Inferior parietal cortex (tissue), 1 donor: ENCODE measurements at regions not wholly inside any gene's neighbourhood (a gene's known extent, or its start where the extent isn't known, plus 50 kb on each side); places are given as distances from the start of the nearest gene placed in this dataset.

Experiments used
- DNase-seq: peaks from one replicate; pipeline ENCODE4 v3.0.0-alpha.2; 2016; ENCODE audit errors: extremely low spot score

DNA sequence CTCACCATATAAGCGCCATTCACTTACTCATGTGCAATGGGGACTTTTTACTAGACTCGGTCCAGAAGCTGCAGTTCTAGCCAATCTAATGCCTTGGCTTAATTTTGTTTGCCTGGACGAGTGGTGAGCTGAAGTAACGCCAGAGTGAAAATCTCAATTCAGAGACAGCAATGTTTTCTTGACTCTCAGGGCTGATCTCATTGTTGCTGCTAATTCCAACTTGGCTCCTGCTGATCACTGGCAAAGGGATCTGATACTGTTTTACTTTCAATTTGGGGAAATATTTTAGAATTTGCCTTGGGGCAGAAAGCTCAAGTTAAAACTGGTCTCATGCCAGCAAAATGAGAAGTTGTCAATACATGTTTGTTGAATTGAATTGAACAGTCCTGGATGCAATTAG, 906.6 kb upstream of the CDH2 start:
- no peak for DNase-seq

DNA sequence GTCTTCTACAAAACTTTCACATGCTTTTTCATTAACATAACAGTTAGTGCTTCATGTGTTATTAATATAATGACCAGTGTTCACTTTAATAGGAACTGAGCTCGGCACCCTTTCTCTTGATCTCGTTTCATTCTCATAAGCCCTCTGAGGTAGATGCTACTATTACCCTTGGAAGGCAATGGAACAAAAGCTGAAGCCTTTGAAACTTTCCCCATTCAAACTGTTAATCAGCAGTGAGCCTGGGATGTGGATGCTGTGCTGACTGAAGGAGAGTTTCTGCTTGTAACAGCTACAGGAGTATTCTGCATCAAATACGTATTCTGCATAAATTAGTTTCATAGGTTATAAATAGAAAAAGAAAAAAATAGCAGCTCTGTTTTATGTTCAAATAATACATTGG, 904.0 kb upstream of the CDH2 start:
- no peak for DNase-seq

DNA sequence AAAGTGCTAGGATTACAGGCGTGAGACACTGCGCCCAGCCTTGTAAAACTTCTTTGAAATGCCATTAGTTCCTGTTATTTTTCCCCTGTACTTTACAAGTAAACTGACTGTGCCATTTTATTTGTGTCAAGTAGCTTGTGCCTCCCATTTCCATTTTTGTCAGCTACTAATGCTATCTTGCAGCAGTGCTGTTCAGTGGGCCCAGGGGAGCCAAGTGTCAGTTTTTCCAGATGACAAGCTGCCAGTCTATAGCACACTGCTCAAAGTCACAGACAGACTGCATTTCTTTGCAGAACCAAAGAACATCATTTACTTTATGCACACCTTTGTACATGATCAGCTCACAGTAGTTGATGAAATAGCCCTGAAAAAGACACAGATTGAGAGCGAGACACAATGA, 901.3 kb upstream of the CDH2 start:
- no peak for DNase-seq

- DNase-seq, result no peak
These were observed 900.4 kb upstream of the CDH2 start for GRCh38 chr18:29077344-29077743.

DNA sequence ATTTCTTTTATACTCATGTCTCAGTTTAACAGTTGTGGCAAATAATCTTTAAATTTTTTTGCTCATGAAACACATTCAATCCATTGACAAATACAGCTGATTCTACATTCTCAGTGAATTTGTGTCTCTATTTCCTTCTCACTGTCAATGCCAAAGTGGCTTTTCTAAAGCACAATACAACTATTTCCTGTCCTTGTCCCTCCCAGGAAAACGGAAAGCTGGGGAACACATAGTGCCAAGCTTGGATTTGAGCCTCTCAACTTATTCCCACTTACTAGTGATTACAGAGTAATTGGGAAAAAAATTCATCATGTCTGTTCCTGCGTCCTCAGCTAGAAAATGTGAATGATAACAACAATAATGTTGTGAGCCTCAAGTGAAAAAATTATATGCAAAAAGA, 899.7 kb upstream of the CDH2 start:
- no peak for DNase-seq

DNA sequence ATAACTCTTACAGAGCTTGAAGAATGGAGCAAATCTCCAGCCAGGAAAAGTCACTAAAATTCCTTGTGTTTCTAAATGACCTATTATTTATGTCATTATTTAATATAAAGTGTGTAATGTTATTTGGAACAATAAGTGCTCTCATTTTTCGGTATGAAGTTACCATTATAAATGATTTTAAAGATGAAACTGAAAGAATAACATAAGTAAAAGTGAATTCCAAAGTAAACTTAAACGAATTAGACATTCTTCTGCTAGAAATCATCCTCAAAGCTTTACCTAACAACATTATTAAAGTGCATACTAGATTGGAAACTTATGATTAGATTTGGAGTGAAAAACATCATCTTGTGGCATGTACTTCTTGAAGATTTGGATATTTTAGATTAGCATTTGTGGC, 897.2 kb upstream of the CDH2 start:
- no peak for DNase-seq

- DNase-seq, result no peak
These were observed 894.9 kb upstream of the CDH2 start for GRCh38 chr18:29071869-29072268.

GRCh38 chr18:29063346-29063745, 886.4 kb upstream of the CDH2 start:
- no peak for DNase-seq

- peak; percentile 5 for DNase-seq
These were observed 886.0 kb upstream of the CDH2 start for GRCh38 chr18:29062921-29063320.

- no peak for DNase-seq
These were observed 883.4 kb upstream of the CDH2 start for GRCh38 chr18:29060349-29060748.

DNA sequence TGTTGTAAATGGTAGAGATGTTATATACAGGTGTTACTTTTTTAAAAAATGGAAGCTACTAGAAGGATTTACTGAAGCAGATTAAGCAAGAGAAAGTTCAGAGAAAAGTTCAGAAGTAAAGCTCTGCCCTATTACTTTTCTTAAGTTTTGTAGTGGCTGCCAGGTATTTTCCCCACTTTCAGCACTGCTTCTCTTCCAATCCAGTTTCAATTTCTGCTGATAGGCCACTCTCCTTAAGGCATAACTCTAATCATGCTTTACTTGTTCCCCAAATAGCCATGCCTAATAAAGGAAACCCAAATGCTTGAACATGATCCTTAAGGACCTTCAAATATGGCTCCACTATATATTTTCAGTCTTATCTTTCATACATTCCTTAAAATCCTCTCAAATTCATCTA, 880.8 kb upstream of the CDH2 start:
- no peak for DNase-seq

GRCh38 chr18:29056800-29057199, 879.9 kb upstream of the CDH2 start:
- no peak for DNase-seq

DNA sequence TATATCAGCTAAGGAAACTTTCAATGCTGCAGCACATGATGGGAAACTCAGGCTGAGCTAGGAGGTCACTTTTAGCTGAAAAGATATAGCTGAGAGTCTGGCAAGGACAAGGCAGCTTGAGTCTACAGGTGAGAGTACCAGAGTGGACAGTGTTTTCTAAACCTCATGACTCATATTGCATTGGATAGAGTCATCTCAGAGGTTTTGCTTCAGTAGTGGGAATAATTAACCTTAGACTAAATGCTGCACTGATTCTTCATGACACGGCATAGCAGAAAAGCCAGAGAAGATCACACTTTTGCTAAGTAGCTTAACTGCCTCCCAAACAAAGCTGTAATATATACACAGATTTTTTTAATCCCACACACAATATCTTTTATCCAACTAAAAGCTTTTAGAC, 865.0 kb upstream of the CDH2 start:
- no peak for DNase-seq

DNA sequence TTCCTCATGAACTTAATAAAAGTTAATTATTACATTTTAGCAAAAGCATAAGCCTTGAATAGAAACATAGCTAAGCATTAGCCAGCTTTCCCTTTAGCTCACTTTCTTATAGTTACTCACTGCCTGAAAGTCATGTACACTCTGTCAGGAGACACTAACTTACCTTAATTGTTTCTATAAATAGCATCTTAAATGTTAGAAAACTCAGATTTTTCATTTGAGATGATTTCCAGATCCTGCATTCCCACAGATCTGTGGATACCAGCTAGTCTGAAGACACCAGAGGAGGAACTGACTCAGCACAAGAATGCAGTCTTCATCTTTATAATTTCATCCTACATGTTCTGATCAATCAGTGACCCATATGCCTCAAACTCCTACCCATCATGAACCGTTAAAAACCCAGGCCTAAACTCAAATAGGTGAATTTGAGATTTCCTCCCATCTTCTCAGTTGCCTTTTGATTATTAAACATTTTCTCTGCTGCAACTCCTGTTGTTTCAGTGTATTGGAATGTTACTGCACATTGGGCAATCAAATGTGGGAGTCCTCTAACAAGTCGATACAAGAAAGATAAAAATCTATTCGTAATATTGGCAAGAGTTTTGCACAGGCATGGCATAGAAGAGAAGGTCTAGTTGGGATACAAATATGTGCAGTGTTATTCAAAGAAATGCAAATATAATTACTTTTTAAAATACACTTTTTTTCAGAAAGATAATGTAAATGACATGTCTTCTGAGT, 857.4 kb upstream of the CDH2 start:
- DNase-seq, result no peak

- peak; percentile 45 for DNase-seq
These were observed 851.6 kb upstream of the CDH2 start for GRCh38 chr18:29028560-29028959.

GRCh38 chr18:29018976-29019375, 842.0 kb upstream of the CDH2 start:
- no peak for DNase-seq

DNA sequence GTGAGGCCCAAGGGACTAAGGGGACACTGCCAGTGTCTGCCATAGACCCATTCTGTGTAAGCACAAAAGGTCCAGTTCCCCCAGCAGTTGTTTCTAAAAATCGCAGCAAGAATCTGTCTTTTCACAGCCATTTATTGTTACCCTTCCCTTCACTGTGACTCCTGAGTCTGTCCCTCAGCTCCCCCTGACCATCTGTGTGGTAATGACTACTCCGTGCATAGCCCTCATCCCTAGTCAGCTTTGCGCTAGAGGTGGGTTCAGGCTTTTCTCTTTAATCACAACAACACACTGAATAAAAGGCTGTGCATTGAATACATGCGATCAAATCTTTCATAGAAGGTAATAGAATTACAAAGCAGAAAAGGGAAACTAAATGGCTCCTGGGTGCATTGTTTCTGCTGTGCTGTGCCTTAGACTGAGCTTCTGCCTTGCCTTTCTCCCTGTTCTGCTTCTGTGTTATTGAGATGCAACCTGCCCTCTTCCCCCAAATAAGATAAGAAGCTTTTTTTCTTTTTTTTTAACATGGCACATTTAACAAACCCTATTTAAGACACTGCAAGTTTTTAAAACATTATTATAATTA, 836.0 kb upstream of the CDH2 start:
- no peak for DNase-seq

DNA sequence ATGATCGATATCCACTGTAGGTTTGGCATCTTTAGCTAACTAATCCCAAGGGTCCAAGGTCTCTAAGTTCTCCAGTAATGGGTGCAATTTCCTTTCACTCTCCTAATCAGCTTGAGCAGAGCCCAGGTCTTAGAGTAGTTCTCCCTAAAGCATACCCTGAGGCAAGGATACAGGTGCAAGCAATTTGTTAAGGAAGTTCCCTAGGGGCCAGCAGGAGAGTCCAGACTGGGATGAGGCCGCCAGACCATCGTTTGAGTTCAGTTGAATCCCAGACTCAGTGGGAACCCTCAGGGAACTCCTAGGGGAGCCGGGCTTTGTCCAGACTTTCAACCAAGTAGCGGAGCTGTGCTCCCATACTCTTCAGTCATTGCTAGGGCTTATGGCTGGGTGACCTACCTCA, 835.4 kb upstream of the CDH2 start:
- no peak for DNase-seq

DNA sequence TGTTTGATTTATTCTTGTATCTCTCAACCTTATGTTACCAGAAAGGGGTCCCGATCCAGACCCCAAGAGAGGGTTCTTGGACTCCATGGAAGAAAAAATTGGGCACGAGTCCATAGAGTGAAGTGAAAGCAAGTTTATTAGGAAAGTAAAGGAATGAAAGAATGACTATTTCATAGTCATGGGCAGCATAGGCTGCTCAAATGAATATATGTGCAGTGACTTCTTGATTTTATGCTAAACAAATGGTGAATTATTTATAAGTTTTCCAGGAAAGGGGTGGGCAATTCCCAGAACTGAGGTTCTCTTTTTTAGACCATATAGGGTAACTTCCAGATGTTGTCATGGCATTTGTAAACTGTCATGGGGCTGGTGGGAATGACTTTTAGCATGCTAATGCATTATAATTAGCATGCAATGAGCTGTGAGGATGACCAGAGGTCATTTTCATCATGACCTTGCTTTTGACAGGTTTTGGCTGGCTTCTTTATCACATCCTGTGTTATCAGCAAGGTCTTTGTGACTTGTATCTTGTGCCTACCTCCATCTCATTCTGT, 832.4 kb upstream of the CDH2 start:
- DNase-seq, result no peak

DNA sequence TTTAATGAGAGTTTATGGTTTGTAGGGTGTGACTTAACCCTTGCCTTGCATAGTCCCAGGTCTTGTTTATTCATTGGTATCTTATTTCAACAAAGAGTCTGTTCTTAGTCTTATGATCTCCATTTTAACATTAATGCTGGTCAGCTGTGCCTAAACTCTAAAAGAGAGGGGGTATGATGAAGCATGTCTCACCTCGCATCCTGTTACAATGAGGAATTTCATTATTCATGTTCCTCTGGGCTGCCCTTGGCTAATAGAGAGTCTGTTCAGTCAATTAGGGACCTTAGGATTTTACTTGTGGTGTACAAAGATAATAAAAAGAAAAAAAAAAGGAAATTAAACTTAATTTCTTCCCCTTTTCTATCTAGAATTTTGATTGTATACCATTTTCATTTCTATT, 831.9 kb upstream of the CDH2 start:
- no peak for DNase-seq

- DNase-seq, result no peak
These were observed 831.2 kb upstream of the CDH2 start for GRCh38 chr18:29007986-29008654.

DNA sequence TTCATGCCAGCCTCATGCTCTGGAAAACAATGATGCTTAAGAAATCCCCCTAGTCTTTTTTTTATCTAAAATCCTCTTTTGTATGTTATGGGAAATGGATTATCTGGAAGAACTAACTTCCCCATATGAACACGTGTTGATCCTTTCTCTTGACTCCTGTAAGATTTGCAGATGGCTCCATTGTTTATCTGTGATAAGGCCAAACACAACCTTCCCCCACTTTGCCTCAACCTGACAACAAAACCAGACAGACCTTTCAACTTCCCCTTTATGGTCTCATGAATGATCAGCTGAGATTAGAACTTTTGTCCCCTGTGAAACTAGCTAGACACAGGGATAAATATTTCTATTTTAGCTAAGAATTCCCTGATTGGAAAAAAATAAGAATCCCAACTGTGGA, 828.0 kb upstream of the CDH2 start:
- no peak for DNase-seq

GRCh38 chr18:29003194-29003593, 826.3 kb upstream of the CDH2 start:
- no peak for DNase-seq
